ENCODE measurements at regions not wholly inside any gene's neighbourhood (a gene's known extent, or its start where the extent isn't known, plus 50 kb on each side); places are given as distances from the start of the nearest gene placed in this dataset.
A peak's percentile ranks its signal among the peaks of the same experiment; 100 is the strongest.

DNA sequence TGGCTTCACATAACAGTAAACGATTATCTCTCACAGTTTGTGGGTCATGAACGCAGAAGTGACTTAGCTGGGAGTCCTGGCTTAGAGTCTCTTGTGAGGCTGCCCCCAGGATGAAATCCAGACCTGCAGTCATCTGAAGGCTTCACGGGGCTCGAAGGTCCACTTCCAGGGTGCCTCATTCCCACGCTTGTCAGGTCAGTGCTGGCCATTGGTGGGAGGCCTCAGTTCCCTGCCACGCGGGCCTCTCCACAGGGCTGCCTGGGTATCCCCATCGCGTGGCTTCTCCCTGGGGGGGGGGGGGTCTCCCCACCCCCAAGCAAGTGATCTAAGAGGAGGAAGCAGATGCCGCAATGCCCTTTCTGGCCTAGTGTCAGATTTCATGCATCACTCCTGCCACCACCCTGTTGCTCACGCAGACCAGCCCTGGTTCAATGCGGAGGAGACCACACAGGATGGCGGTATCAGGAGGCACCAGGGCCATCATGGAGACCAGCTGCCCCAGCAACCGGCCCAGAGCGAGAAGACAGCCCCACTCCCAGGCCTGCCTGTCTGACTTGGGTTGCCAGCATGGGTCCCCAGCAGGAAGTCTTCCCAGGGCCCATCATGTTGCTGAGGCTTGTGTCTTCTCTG is 77.3 kb upstream of the CDH5 start:
- Histone ChIP-seq H4K20me1 (ENCODE audit: insufficient read depth, low read length) (no peaks in the 10 kb centered on the region), H3K9me1 (ENCODE audit: insufficient read depth, low read length) (no peaks in the 10 kb centered on the region), H2BK20ac (ENCODE audit: low read depth, low read length) (no peak overlapping the region), H3K23ac (ENCODE audit: low read depth, low read length) (no peak overlapping the region), H4K8ac (ENCODE audit: low read depth in 2 of 2, low read length in 2 of 2) (no peak overlapping the region), H3K27ac (ENCODE audit: insufficient read depth, low read length) (no peak overlapping the region), H2AK5ac (ENCODE audit: low read depth, low read length) (no peak overlapping the region), H4K91ac (ENCODE audit: insufficient read depth, low read depth, low read length) (no peak overlapping the region), H2BK120ac (ENCODE audit: low read depth, low read length) (no peak overlapping the region), H3K14ac (replicated peaks; ENCODE audit: low read depth, low read length) (no peak overlapping the region), H2AK9ac (replicated peaks; ENCODE audit: low read depth, low read length, poor library complexity) (no peak overlapping the region), H3K4me2 (ENCODE audit: low read depth, low read length) (no peak overlapping the region), H3K4me1 (ENCODE audit: control insufficient read depth, insufficient read depth, low read length) (no peaks in the 10 kb centered on the region), H4K5ac (ENCODE audit: low read depth, low read length) (no peak overlapping the region), H3K79me1 (ENCODE audit: low read depth in 1 of 2, low read length in 2 of 2) (no peaks in the 10 kb centered on the region), H3K4ac (ENCODE audit: low read depth, low read length) (no peak overlapping the region), H3K18ac (ENCODE audit: low read depth, low read length) (no peak overlapping the region), H2AFZ (replicated peaks; ENCODE audit: low read length, poor library complexity) (peak overlapping the region; percentile 8), H3K56ac (ENCODE audit: extremely low read depth, insufficient read depth, low read length) (no peak overlapping the region), H2BK5ac (ENCODE audit: low read depth, low read length, poor library complexity, severe bottlenecking) (no peak overlapping the region), H3K9me3 (ENCODE audit: control insufficient read depth, insufficient read depth, low read length) (no peaks in the 10 kb centered on the region), H2BK15ac (ENCODE audit: low read depth, low read length) (no peak overlapping the region), H3K4me3 (ENCODE audit: insufficient read depth, low read depth, low read length) (no peak overlapping the region), H3K9ac (ENCODE audit: low read depth, low read length) (no peak overlapping the region), H3K27me3 (ENCODE audit: control insufficient read depth, insufficient read depth, low read length) (peaks cover 25% of the 10 kb centered on the region), H3K36me3 (ENCODE audit: control insufficient read depth, insufficient read depth, low read length) (no peaks in the 10 kb centered on the region)
- DNase-seq, result no peak
- no peak for TF ChIP-seq MXI1 (IDR thresholded peaks at IDR 0.05; ENCODE audit: borderline replicate concordance, low read depth, low read length)
- TF ChIP-seq FOS (IDR thresholded peaks at IDR 0.05; ENCODE audit: low read depth, low read length), result no peak
- TF ChIP-seq, protein P1, sequence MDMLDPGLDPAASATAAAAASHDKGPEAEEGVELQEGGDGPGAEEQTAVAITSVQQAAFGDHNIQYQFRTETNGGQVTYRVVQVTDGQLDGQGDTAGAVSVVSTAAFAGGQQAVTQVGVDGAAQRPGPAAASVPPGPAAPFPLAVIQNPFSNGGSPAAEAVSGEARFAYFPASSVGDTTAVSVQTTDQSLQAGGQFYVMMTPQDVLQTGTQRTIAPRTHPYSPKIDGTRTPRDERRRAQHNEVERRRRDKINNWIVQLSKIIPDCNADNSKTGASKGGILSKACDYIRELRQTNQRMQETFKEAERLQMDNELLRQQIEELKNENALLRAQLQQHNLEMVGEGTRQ (IDR thresholded peaks at IDR 0.05; ENCODE audit: low read depth, low read length), result no peak
- TF ChIP-seq RAD21 (IDR thresholded peaks at IDR 0.05; ENCODE audit: low read length), result no peak
- no peak for TF ChIP-seq RCOR1 (IDR thresholded peaks at IDR 0.05; ENCODE audit: insufficient replicate concordance, low read length)
- TF ChIP-seq RFX5 (IDR thresholded peaks at IDR 0.05; ENCODE audit: low read depth, low read length), result no peak
- no peak for TF ChIP-seq POLR2A (IDR thresholded peaks at IDR 0.05; ENCODE audit: low read depth, low read length)
- TF ChIP-seq MAFK (IDR thresholded peaks at IDR 0.05; ENCODE audit: low read depth, low read length), result no peak
- no peak for TF ChIP-seq SMC3 (IDR thresholded peaks at IDR 0.05; ENCODE audit: low read depth, low read length)
- no peak for TF ChIP-seq CHD1 (IDR thresholded peaks at IDR 0.05; ENCODE audit: low read depth, low read length)
- no peak for TF ChIP-seq BHLHE40 (IDR thresholded peaks at IDR 0.05; ENCODE audit: low read depth, low read length)
- no peak for TF ChIP-seq NFE2L2 (IDR thresholded peaks at IDR 0.05; ENCODE audit: low read depth, low read length)
- TF ChIP-seq CEBPB (IDR thresholded peaks at IDR 0.05; ENCODE audit: low read depth, low read length), result no peak
- TF ChIP-seq, protein P2, sequence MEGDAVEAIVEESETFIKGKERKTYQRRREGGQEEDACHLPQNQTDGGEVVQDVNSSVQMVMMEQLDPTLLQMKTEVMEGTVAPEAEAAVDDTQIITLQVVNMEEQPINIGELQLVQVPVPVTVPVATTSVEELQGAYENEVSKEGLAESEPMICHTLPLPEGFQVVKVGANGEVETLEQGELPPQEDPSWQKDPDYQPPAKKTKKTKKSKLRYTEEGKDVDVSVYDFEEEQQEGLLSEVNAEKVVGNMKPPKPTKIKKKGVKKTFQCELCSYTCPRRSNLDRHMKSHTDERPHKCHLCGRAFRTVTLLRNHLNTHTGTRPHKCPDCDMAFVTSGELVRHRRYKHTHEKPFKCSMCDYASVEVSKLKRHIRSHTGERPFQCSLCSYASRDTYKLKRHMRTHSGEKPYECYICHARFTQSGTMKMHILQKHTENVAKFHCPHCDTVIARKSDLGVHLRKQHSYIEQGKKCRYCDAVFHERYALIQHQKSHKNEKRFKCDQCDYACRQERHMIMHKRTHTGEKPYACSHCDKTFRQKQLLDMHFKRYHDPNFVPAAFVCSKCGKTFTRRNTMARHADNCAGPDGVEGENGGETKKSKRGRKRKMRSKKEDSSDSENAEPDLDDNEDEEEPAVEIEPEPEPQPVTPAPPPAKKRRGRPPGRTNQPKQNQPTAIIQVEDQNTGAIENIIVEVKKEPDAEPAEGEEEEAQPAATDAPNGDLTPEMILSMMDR (conservative IDR thresholded peaks at IDR 0.05; ENCODE audit: low read depth, low read length), result no peak
- no peak for TF ChIP-seq MAZ (IDR thresholded peaks at IDR 0.05; ENCODE audit: borderline replicate concordance, low read depth, low read length)
- intact Hi-C loops (cut with micrococcal nuclease), result no loop called here
- ChIA-PET CTCF (interaction anchor here (0.7 kb wide), 2 partner anchors 10 to 14 kb away, joined by 3 read pairs; no protein-coding TSS in a partner anchor), POLR2A (ENCODE audit: unreplicated experiment) (no interaction called here)
- in situ Hi-C loops (cut with MboI; ENCODE audit: low sequenced_read_pairs), result no loop called here
- no TSS peak for BruUV-seq (replicated peaks)
- dilution Hi-C loops (cut with HindIII; ENCODE audit: low sequenced_read_pairs, unreplicated experiment), result no loop called here
- no peak for ATAC-seq (ENCODE audit: low read depth)
- 87% methylated on average over 3 of the region's 15 CpGs; no CpG with 5 or more reads in 1 of the 2 experiments for WGBS, 2 experiments (ENCODE audit: extremely low coverage in 2 of 2, insufficient read length in 1 of 2)
